ENCODE measurements at regions not wholly inside any gene's neighbourhood (a gene's known extent, or its start where the extent isn't known, plus 50 kb on each side); places are given as distances from the start of the nearest gene placed in this dataset.
"Not testable (repeated sequence)": the region's sequence is repeated elsewhere in the genome, so short reads cannot be mapped to it uniquely, and the experiment has no call there.

DNA sequence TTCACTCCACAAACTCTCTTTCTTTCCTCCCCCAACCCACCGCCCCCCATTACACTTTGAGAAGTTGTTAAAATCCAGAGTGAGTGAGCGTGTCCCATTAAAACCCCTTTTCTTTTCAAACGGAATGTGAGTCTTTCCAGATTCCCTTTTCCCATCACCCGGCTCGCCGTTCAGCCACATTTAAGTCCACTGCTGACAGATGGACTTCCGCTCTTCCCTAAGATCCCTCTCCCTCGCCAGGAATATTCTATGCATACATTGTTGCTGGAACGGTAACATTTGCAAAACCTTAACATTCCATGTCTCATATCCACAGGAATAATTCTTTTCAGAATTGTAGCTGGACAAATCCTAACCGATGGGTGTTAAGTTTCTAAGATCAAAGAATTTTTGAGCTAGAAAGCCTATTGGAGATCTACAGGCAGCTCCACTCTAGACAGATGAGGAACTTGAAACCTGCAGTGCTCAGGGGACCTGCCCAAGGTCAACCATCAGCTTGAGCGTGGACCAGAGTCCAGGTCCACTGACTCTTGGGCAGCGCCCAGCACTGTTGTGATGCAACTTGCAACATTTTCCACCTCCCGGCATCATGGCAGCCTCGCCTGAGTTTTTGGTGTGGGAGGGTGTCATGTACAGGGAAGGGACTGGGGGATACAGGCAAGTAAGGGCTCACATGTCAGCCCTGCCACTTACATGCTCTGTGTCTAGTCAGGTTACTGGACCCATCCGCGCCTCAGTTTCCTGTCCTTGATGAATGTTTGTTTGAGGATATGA, 500.1 kb downstream of the CCDC171 start:
- no peak for DNase-seq (ENCODE audit: low read depth)

DNA sequence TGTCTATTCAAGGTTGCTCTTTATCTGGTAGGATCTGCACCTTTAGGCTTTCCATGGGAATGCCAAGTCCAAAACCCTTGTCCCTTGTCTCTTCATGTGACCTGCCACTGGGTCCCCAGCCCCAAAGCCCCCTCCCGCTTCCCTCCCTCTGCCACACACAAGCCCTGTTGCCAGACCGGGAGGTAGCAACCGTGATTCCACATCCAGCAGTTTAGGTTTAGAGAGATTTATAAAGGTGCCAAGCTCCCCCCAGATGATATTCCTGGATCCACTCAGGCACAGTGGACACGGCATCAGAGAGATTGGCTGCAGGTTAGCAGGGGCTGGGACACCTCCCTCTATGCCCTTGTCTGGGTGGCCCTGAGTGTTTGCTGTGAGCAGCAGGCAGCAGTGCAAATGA, 504.7 kb downstream of the CCDC171 start:
- no peak for DNase-seq (ENCODE audit: low read depth)

DNA sequence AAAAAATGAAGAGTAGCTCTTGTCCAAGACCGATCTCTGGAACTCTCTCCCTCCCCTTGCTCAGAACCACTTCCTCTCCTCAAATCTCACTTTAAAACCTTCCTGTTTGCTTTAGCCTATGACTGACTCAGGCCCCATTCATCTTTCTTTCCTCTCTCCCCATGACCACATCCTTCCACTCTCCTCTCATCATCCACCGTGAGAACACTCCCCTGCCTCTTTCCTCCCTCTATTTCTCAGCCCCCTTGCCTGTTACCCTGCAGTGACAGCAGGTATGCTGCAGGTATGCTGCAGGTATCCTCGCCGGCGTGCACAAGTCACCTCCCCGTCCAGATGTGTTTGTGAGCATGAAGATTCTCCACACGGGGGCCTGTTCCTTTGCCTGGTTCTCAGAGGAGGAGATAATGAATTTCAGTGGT, 505.3 kb downstream of the CCDC171 start:
- DNase-seq (ENCODE audit: low read depth): no peak

DNA sequence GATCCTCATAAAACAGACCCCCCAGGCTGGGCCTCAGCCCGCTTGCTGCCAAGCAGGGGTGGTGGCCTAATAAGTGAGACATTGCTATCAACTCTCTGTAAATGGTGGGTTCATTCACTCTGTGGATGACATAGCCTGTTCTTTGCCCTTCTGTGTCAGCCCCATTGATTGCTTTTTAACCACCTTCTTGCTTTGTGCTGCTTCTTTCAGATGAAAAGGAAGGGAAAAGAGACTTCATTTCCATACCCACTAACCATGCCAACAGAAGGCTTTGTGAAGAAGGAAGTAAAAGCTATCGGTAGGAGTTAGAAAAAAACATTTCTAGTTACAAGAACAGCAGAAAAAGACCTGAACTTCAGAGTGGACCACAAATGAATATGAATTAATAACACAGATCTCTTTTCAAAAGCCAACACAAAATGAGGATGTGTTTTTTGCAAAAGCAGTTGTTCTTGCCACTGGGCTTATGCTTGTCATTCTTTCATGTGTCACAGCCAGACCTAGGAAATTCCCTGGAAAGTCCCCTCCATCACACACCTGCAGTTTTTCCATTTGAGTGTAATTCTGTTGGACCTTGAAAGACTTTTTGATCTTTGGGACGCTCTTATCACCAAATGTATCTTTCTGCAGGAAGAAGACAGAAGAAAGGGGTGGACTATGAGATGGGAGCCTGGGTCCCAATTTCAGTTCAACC, 507.7 kb downstream of the CCDC171 start:
- no peak for DNase-seq (ENCODE audit: low read depth)

DNA sequence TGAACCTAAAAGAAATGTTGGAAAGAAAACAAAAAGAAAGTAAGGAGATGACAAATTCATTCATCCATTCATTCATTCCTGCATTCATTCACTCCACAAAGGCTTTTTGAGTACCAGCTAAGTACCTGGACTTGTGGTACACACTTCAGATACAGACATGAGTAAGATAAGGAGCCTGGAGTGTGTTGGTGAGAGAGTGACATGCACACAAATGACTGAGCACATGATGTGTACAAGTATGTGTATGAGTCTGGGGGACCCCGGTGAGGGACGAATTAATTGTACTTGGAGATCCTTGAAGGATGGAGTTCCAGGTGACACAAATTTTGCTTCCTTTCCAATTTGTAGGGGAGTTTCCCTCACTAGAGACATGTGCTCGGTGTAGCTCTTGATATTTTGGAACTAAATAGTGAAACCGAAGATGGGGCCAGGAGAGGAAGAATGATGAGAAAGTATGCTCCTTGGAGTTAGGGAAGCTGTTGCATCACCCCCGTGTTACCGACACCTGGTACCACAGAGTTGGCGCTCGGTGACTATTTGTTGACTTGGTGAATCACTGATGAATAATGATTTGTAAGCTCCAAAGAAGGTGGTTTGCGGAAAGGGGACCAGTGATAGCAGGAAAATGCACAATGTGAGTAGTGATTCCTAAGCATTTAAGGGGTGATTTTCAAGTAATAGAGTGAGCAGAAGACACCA, 509.8 kb downstream of the CCDC171 start:
- no peak for DNase-seq (ENCODE audit: low read depth)

DNA sequence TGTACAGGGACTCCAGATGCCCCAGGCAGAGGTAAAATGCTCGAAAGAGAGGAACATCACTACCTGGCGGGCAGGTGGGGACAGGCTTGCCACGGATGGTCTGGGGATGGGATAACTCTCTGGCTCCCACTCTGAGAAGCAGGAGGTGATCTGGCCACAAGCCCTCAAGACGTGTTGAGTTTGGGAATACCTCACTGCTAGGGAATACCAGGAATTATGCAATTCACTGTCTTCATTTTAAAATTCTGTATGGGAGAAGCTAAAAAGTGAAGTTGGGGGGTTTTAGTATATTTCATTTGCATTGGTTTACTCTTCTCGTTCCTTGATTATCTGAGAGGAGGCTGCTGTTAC, 510.4 kb downstream of the CCDC171 start:
- DNase-seq (ENCODE audit: low read depth): no peak

DNA sequence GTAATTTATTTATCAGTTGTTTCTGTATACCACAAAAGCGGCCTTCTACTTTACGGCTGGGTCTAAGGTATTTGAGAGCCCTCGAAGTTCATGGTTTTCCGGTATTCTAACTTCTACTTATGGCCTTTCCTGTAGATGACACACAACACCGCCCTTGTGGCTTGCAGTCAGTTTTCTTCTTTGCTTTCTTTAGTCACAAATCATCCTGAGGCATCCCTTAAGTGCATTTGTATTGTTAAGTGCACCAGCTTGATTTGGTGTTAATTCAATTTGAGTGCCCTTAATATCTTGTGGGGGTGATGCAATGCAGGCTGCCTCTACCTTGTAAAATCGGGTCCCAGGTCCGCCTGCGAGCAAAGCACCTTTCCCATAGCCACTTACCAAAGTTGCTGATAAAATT, 511.9 kb downstream of the CCDC171 start:
- no peak for DNase-seq (ENCODE audit: low read depth)

DNA sequence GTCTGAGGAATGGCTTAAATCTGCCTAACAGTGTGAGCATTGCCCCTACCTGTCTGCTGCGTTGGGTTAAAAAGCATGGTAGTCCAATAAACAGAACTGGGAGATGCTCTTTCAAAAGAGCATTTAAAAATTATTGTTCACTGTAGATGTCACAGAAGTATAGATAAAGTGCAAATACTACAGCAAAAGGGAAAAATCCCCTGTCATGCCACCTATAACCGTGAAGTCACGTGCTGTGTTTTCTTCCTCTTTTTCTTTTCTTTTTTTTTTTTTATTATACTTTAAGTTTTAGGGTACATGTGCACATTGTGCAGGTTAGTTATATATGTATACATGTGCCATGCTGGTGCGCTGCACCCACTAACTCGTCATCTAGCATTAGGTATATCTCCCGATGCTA, 513.4 kb downstream of the CCDC171 start:
- DNase-seq (ENCODE audit: low read depth): not testable (repeated sequence)

DNA sequence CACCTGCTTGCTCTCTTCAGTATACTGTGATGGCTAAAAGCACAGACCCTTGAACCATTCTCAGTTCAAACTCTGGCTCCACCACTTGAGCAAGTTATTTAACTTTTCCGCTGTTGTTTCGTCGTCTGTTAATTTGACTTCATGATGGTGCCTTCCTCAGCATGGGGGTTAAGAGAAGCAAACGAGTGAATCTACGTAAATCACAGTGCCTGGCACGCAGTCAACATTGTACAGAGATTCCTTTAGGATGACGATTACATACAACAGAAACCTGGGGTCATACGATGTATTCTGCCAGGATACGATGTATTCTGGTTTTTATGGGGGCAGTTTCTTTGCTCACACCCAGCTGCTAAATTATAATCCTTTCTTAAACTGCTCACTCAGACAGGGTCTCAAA, 515.6 kb downstream of the CCDC171 start:
- no peak for DNase-seq (ENCODE audit: low read depth)

DNA sequence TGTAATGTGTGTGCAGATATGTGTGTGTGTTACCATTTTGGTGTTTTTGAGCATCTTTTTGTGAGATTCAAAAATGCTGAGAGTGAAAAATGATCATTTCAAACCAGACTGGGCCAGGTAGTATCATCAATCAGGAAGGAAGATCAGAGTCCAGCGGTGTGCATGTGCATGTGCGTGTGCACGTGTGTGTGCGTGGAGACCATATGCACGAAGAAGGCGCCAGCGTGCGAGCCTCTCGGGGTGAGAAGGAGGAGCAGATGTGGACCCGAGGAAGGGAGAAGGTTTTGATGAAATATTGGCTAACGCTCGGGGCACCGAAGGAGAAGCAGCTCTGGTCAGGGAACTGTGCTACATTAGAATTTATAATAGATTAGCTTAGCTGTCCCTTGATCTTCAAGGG, 516.4 kb downstream of the CCDC171 start:
- DNase-seq (ENCODE audit: low read depth): no peak

DNA sequence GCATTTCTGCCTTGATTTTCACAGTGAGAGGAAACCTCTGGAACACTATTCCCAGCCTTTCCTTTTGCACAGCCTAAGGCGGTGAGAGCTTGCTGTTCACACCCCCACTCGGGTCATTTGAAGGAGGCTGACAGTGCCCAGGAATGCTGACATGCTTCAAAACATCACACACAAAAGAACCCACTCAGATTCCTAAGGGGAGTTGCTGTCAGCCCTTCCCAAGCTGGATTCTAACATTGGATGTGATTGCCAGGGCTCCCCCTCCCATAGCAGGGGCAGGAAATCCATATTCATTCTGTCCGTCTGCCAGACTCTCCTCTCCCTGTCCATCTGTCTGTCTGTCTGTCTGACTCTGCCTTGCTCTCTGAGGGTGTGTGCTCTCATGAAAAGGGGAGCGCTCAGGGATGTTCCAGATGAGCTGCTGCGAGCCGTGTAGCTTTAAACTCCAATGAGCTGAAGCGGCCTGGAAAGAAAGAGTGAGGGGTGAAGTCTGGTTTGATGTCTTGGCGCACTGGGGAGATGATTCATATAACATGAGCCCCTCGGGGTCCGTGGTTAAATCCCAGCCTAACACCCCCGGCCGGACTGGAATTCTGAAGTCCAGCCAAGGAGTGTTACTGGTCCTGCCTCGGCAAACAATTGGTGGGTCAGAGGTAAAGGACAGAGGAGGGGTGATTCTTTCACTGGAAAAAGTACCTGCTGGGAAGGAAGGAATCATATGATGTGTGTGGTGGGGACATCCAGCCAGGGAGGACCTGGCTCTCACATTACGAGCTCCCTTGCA, 517.0 kb downstream of the CCDC171 start:
- no peak for DNase-seq (ENCODE audit: low read depth)

DNA sequence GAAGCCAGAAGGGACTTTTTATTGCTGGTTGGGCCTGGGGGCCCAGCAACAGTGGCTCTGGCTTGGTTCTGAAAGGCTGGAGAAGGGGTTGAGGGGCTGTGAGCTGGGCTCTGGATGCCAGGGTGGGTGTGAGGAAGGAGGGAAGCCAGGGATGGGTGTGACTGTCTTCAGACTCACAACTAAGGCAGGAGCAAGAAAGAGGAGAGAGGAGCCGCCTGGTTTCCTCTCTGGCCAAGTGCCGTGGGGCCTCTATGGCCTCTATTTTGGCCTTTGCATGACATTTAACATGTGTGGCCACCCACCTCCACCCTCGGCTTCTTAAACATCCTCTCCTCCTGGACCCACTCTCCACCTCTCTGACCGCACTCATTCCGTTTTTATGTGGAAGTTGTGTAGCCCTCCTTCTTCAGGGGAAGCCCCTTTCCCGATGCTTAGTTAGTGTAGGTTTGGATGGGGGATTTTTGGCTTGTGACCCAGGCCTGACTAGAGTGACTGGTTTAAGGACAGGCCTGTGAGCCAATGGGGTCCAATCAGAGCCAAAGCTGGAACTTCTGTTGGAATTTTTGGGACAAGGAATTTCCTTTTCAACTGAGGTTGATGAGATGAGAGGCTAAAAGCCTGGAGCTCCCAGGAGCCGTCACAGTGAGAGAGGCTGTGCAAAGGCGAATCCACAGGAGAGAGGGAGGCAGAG, 517.8 kb downstream of the CCDC171 start:
- DNase-seq (ENCODE audit: low read depth): no peak

DNA sequence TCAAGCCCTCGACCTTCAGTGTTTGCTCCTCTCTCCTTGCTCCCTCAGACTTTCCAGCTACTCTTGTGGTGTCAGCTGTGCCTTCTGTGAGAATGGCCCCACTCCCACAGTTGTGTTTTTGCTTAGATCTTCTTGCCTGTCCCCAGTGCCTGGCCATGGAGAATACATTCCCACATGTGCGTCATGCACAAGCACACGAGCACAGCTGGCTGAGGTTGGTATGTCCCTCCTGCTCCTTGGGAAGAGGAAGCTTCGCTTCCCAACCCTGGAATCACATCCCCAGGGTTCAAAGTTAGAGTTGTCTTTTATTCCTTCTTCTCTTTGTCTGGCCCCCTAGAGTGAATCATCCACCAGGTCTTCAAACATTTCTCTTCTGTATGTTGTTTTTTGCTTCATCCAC, 518.6 kb downstream of the CCDC171 start:
- no peak for DNase-seq (ENCODE audit: low read depth)

DNA sequence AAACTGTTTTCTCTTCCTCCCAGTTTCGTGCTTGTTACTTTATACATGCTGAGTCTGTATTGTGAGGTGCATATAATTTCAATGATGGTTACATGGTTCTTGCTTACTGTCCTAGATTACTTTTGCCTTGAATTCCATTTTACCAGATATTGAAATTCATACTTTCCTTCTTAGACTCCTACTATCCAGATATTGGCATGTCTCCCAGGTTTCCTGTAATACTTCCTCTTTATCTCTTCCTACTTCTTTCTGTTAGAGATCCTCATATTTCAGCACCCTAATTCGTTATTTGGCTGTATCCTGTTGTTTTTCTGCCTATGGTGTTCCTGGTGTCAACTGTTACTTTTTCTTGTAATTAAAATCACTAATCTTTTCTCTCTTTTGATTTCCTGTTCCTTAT, 522.1 kb downstream of the CCDC171 start:
- no peak for DNase-seq (ENCODE audit: low read depth)

DNA sequence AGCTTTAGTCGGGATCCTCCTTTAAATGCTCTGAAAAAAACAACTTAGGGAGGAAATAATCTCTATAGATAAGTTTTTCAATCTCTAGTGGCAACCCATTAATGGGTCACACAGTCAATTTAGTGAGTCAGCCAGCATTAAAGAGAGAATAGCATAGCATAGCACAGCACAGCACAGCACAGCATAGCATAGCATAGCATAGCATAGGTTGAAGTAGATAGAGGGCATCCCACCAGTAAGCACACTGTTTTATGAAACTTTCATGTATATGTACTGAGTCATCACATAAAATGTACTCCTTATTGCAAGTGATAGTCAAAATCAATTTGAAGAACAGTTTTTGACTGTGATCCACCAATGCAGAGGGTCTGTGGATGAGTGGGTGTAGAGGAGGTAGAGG, 522.9 kb downstream of the CCDC171 start:
- no peak for DNase-seq (ENCODE audit: low read depth)

DNA sequence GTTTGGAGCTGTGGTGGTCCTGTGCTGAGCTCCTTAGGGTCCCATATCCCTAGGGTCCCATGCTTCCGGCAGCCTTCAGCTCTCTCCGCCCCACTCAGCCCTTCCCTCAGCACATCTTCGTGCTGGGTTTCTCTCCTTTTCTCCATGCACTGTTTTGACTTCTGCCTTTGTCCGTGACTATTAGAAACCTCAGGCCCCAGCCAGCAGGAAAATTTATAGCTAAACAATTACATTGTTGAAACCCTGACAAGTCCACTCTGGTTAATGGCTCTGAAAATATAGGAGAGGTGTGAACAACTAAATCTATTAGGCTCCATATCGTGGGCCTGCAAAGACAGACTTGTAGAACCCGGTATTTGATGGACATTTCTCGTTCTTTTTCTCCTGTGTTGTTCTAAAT, 523.7 kb downstream of the CCDC171 start:
- no peak for DNase-seq (ENCODE audit: low read depth)

DNA sequence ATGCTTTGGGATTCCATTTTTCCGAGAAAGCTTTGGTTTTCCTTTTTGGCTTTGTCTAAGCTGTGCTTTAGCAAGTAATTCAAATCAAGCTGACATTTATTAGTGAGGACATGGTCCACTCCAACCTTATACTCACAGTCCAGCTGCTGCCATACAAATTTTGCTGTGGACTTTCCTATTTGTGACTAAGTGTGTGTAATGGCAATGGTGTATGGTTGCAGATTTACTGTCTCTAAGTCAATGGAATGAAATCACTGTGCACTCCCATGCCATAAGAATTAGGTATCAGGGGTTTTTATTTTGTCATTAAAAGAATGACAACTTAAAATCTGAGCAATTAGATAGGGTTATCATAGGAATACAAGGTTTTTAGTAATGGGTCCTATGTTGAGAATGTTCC, 530.0 kb downstream of the CCDC171 start:
- no peak for DNase-seq (ENCODE audit: low read depth)

DNA sequence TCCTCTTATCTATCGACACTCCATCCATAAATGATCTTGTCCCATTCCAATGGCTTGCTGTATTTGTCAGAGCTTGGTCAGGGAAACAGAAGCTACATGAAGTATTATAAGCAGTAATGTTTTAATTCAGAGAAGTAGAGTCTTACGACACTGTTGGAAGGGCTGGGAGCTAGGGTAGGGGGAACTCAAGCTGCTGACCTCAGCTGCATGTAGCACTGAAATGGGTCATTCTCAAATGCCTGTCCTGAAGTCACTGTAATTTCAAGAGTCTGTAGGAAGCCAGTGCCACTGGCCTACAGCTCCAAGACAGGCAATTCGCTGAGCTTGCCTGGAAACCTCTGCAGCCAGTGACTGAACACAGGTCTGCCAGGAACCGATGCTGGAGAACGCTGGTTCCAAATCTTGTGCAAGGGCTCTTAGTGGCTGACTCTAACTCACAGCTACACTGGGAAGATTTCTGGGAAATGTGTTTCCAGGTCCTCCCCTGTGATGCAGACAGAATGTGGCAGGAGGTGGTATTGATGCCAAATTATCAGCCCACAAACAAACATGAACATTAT, 532.4 kb downstream of the CCDC171 start:
- no peak for DNase-seq (ENCODE audit: low read depth)

DNA sequence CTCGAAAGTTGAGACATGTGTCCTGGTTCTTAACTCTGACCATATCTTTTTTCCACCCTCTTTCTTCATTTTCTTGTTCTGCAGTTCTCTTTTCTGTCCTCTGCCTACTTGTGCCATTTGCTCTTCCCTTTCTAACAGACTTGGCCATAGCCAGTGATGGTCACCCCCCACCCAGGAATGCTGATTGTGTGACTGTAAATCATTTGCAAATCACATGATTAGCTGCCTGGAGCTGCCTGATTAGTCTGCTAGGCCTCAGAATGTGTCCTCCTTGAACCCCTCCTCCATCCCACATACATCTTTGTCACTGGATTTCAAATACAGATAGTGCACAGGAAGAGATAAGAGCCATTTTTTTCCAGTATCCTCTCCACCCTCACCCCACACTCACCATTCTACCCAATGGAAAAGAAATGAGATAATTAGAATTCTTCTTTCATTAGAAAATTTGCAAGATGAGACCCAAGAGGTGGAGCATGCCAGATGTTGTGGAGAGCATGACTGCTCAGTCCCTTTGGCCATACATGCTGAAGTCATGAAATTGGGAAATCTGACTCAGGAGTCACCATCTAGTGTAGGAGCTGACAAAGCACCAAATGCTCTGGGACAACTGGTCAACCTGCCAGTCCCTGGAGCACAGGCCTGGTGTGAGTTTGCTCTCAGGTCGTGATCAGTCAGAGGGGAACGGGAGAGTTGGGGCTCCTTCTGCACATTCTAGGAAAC, 538.2 kb downstream of the CCDC171 start:
- no peak for DNase-seq (ENCODE audit: low read depth)

DNA sequence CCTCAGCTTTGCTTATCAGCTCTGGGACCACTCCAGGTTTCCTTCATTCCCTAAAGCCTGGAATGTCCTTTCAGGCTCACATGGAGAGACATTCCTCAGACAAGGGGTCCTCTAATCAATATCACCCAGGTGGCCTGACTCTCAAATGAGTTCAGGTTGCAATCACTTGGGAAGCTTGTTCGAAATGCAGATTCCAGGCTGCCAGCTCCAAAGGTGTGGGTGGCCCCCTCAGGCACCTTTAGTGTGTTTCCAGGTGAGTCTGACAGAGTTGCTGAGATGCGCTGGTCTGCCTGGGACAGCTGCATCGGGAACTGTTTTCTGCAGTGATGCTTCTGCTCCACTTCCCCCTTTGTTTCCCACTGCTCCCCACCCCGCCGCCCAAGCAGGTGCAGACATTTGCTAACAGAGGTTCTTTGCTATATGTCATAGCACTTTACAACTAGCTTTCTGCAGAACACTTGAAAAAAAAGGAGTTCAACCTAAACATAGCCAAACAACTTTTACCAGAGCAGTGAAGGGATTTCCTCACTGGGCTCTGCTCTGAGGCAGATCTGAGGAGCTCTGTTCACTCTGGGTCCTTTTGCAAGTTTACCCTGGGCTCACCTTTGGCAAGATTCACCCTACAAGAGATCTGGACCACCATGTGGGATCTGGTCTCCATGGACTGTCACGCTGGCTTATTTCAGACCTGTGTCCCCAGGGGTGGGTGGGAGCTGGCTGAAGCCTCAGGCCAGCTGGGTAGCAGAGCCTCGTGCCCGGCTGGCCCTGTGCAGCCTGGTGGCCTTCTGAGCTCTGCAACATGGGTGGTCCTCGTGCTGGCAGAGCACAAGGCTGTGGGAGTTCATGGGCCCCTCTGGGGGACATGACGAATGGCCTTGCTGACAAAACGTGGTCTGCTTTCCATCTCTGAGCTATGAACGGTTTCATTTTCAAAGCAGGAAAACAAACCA, 539.6 kb downstream of the CCDC171 start:
- DNase-seq (ENCODE audit: low read depth): no peak
